K562 (cell line): ENCODE measurements at regions not wholly inside any gene's neighbourhood (a gene's known extent, or its start where the extent isn't known, plus 50 kb on each side); places are given as distances from the start of the nearest gene placed in this dataset.

Experiments used
- ATAC-seq: fragments of 200-7000 bp; cut with Tn5 transposase; 3 replicates; pipeline ENCODE4 v1.9.1; 2020; ENCODE audit warnings: moderate library complexity
- BruUV-seq: library from RNA; stranded (reverse); fragments of 400-500 nt; replicated peaks from 2 replicates; lab custom pipeline; 2021; lab: Mats Ljungman, UMichigan
- CTCF ChIA-PET: fragments of 300-600 bp; formaldehyde crosslinking; extraction: SDS; loops from one replicate; lab custom pipeline; 2021; ENCODE audit warnings: low intra/inter-chr PET ratio; lab: Yijun Ruan, JAX
- POLR2A ChIA-PET: fragments of 300-600, 350-650 bp; sonication (Branson Sonifier 250); formaldehyde crosslinking; extraction: SDS; loops from one replicate; lab custom pipeline; 2021; ENCODE audit warnings: antibody characterized with exemption, inconsistent platforms; lab: Yijun Ruan, JAX
- DNase-seq, 4 experiments: peaks; one replicate each; pipeline versions ENCODE4 v3.0.0 to v3.0.0-alpha.2; 2011 to 2018; ENCODE audit warnings: low spot score in 3 of 4, mixed read lengths in 3 of 4; ENCODE audit errors: extremely low read depth in 1 of 4
- FAIRE-seq: peaks from 2 replicates; lab custom pipeline; 2011; peaks lifted over from hg19 to GRCh38; lab: Jason Lieb, UNC
- H2AFZ ChIP-seq: 2 replicates; pipeline ENCODE4 v1.6.0; 2011; ENCODE audit warnings: low read depth, low read length, control low read depth, inconsistent platforms
- H3K27ac ChIP-seq: fragments of 200-600 bp; 3 replicates; pipeline ENCODE4 v1.8.0; 2011; ENCODE audit warnings: low read depth, mild to moderate bottlenecking, control low read depth, inconsistent platforms, low read length, moderate library complexity, mixed read lengths; ENCODE audit errors: extremely low read depth
- H3K27me3 ChIP-seq, 2 experiments: fragments of 300-600 bp in 1 of 2; 2 replicates in 1 of 2; 3 replicates in 1 of 2; pipeline versions ENCODE4 v1.6.0 to v1.8.0; 2011; ENCODE audit warnings: inconsistent platforms in 2 of 2, low read length in 2 of 2, mild to moderate bottlenecking in 1 of 2, mixed read lengths in 1 of 2, moderate library complexity in 1 of 2; ENCODE audit not compliant: control insufficient read depth in 2 of 2, insufficient read depth in 2 of 2
- H3K36me3 ChIP-seq: fragments of 300-600 bp; 3 replicates; pipeline ENCODE4 v1.8.0; 2011; ENCODE audit warnings: mild to moderate bottlenecking, low read length, inconsistent platforms; ENCODE audit not compliant: control insufficient read depth, insufficient read depth
- H3K4me1 ChIP-seq, 2 experiments: fragments of 200-600 bp in 1 of 2; replicated peaks in 1 of 2; 2 replicates in 1 of 2; 3 replicates in 1 of 2; pipeline versions ENCODE4 v1.5.1 to v1.8.0; 2011; ENCODE audit warnings: inconsistent platforms in 2 of 2, low read length in 2 of 2, mild to moderate bottlenecking in 1 of 2, mixed read lengths in 1 of 2, moderate library complexity in 1 of 2; ENCODE audit not compliant: control insufficient read depth in 2 of 2, insufficient read depth in 2 of 2
- H3K4me2 ChIP-seq: 2 replicates; pipeline ENCODE4 v1.6.1; 2011; ENCODE audit warnings: low read length, control low read depth, inconsistent platforms, mixed read lengths; ENCODE audit not compliant: insufficient read depth
- H3K4me3 ChIP-seq: fragments of 200-600 bp; sonication (generic), shearing (Covaris generic); 2 replicates; pipeline ENCODE4 v1.5.1; 2016; ENCODE audit warnings: control low read depth, inconsistent platforms
- H3K79me2 ChIP-seq: fragments of 200-600 bp; 3 replicates; pipeline ENCODE4 v1.8.0; 2011; ENCODE audit warnings: low read length, inconsistent platforms; ENCODE audit not compliant: control insufficient read depth, insufficient read depth
- H3K9ac ChIP-seq, 2 experiments: 2 replicates each; pipeline versions ENCODE4 v1.6.0 to v1.6.1; 2011; ENCODE audit warnings: low read depth in 2 of 2, low read length in 2 of 2, control low read depth in 1 of 2, inconsistent platforms in 1 of 2, mild to moderate bottlenecking in 1 of 2, mixed read lengths in 1 of 2; ENCODE audit not compliant: insufficient read depth in 1 of 2
- H3K9me1 ChIP-seq: one replicate; pipeline ENCODE4 v1.6.0; 2011; ENCODE audit warnings: inconsistent platforms, mild to moderate bottlenecking, low read length, moderate library complexity; ENCODE audit not compliant: control insufficient read depth, insufficient read depth
- H3K9me3 ChIP-seq: replicated peaks from 2 replicates; pipeline ENCODE4 v1.5.1; 2011; ENCODE audit warnings: low read depth, low read length, inconsistent platforms; ENCODE audit not compliant: control insufficient read depth, insufficient read depth
- H4K20me1 ChIP-seq: replicated peaks from 2 replicates; pipeline ENCODE4 v1.6.1; 2011; ENCODE audit warnings: low read length, inconsistent platforms, mixed read lengths; ENCODE audit not compliant: control insufficient read depth, insufficient read depth
- BRF2 ChIP-seq: IDR thresholded peaks from 3 replicates; pipeline ENCODE4 v1.6.1; 2011; ENCODE audit warnings: borderline replicate concordance, mild to moderate bottlenecking; ENCODE audit not compliant: insufficient read length, insufficient read depth
- CBX1 ChIP-seq: sonication (generic); IDR thresholded peaks from 2 replicates; pipeline ENCODE4 v1.6.1; 2016; ENCODE audit warnings: antibody characterized with exemption, low read depth, mild to moderate bottlenecking
- FOXJ3 ChIP-seq: sonication (generic); formaldehyde crosslinking; IDR thresholded peaks from 2 replicates; pipeline ENCODE4 v1.4.0; 2020; ENCODE audit warnings: mild to moderate bottlenecking, missing genetic modification reagents
- HNRNPH1 ChIP-seq: fragments of 200-400 bp; formaldehyde crosslinking; optimal IDR thresholded peaks from 2 replicates; pipeline ENCODE3; 2017; ENCODE audit warnings: low read depth, mild to moderate bottlenecking, low read length, moderate library complexity
- NR1H2 ChIP-seq: sonication (generic); formaldehyde crosslinking; IDR thresholded peaks from 2 replicates; pipeline ENCODE4 v1.4.0; 2020; ENCODE audit warnings: mild to moderate bottlenecking, missing genetic modification reagents
- PURB ChIP-seq: sonication (generic); formaldehyde crosslinking; IDR thresholded peaks from 2 replicates; pipeline ENCODE4 v1.9.0; 2021; ENCODE audit warnings: low read depth, mild to moderate bottlenecking, missing genetic modification reagents
- RBM34 ChIP-seq: fragments of 200-400 bp; formaldehyde crosslinking; IDR thresholded peaks from 2 replicates; pipeline ENCODE4 v1.6.1; 2018; ENCODE audit warnings: low read length, borderline replicate concordance; ENCODE audit not compliant: insufficient read depth
- STAT5B ChIP-seq: fragments of 250-450 bp; sonication (Bioruptor Pico); IDR thresholded peaks from 2 replicates; pipeline ENCODE4 v1.8.0; 2021; ENCODE audit warnings: mild to moderate bottlenecking, inconsistent platforms
- STAT6 ChIP-seq: sonication (generic); formaldehyde crosslinking; IDR thresholded peaks from 2 replicates; pipeline ENCODE4 v1.8.1; 2023; ENCODE audit warnings: mild to moderate bottlenecking, missing genetic modification reagents
- TEAD4 ChIP-seq, 2 experiments: sonication (generic) in 1 of 2; formaldehyde crosslinking in 1 of 2; IDR thresholded peaks; 2 replicates each; pipeline versions ENCODE4 v1.6.1 to v1.8.0; 2012 to 2022; ENCODE audit warnings: borderline replicate concordance in 1 of 2, inconsistent platforms in 1 of 2, low read length in 1 of 2, mild to moderate bottlenecking in 1 of 2, missing genetic modification reagents in 1 of 2
- WGBS: fragments of 100-300 bp; shearing (Covaris generic); methylation state at CpG from one replicate; pipeline ENCODE4 v1.1.6; 2016; ENCODE audit warnings: low coverage, mixed read lengths; ENCODE audit not compliant: insufficient coverage; ENCODE audit errors: missing lambda C conversion rate; 5-methylcytosine and 5-hydroxymethylcytosine counted together
- in situ Hi-C: fragments of 300-500 bp; cut with MboI; formaldehyde crosslinking; loops from 4 replicates; pipeline ENCODE4 v1.15.0; 2018; ENCODE audit warnings: inconsistent platforms, mixed read lengths
- intact Hi-C: fragments of 100-400 bp; cut with micrococcal nuclease; formaldehyde crosslinking; loops from 2 replicates; pipeline ENCODE4 v1.14.2; 2022
- TF ChIP-seq, protein P1 (sequence below): fragments of 450-650 bp; conservative IDR thresholded peaks from 2 replicates; pipeline ENCODE4 v1.6.1; 2016; ENCODE audit warnings: missing genetic modification characterization, low read depth, mild to moderate bottlenecking, missing compliant biosample characterization, moderate library complexity

DNA sequence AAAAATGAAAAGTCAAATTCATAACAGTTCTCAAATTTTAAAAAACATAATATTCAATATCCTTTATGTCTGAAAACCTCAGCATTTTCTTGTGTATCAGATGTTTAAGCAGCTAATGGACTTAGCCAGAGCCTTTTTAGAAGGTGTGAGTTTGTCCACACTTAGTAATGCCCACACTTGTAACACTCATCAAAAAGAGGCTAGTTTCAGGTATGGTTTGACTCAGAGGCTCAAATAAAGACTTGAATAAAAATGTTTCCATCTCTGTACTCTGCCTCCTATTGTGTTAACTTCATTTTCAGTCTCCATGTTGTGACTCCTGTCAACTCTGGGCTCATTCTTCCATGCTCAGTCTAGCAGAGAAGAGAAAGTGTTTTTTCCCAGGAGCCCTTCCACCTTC lies 311.6 kb downstream of the IRS1 start:
- POLR2A ChIA-PET, result no interaction called here
- DNase-seq, result no peak
- no peaks in the 10 kb centered on the region for H3K9me1 ChIP-seq
- H3K9ac ChIP-seq, result no peak overlapping the region
- H3K27me3 ChIP-seq, result no peaks in the 10 kb centered on the region
- no peak for FAIRE-seq
- no peaks in the 10 kb centered on the region for H3K79me2 ChIP-seq
- TF ChIP-seq, protein P1, sequence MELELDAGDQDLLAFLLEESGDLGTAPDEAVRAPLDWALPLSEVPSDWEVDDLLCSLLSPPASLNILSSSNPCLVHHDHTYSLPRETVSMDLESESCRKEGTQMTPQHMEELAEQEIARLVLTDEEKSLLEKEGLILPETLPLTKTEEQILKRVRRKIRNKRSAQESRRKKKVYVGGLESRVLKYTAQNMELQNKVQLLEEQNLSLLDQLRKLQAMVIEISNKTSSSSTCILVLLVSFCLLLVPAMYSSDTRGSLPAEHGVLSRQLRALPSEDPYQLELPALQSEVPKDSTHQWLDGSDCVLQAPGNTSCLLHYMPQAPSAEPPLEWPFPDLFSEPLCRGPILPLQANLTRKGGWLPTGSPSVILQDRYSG (tag), result no peak
- no peak for TF ChIP-seq FOXJ3 (CRISPR knock-in tag)
- no TSS peak for BruUV-seq
- no peaks in the 10 kb centered on the region for H3K9me3 ChIP-seq
- no peak overlapping the region for H3K27ac ChIP-seq
- H3K36me3 ChIP-seq, result no peaks in the 10 kb centered on the region
- no peak for ATAC-seq
- no peaks in the 10 kb centered on the region for H4K20me1 ChIP-seq
- in situ Hi-C loops (no loop called here), intact Hi-C loops (no loop called here)
- H3K4me2 ChIP-seq, result no peak overlapping the region
- H3K4me3 ChIP-seq, result no peak overlapping the region
- CTCF ChIA-PET, result no interaction called here
- H2AFZ ChIP-seq, result no peak overlapping the region
- no peaks in the 10 kb centered on the region for H3K4me1 ChIP-seq

DNA sequence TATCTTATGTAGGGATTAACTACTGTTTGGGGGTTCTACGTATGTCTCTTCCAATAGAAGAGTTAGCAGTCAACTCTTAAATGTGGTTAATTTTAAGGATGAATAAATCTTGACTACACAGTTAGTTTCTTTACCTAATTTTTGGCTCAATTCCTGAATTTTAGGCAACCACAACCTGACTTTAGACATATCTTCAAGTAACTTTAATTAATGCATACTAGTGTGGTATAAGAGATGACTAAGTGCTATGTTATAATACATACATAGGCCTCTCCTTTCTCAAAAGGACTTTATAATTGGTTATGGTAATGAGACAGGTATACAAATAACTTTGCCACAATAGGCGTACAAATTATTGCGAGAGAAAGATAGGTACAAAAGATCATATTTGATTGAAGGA lies 312.0 kb downstream of the IRS1 start:
- no peaks in the 10 kb centered on the region for H3K27me3 ChIP-seq
- POLR2A ChIA-PET, result no interaction called here
- no peaks in the 10 kb centered on the region for H3K79me2 ChIP-seq
- no peak overlapping the region for H2AFZ ChIP-seq
- DNase-seq, result no peak
- WGBS, result 0% methylated on average over 3 of the region's 3 CpGs
- H3K36me3 ChIP-seq, result no peaks in the 10 kb centered on the region
- H3K9me1 ChIP-seq, result no peaks in the 10 kb centered on the region
- no TSS peak for BruUV-seq
- no peaks in the 10 kb centered on the region for H3K4me1 ChIP-seq
- no peak overlapping the region for H3K4me3 ChIP-seq
- no peak for FAIRE-seq
- no peak overlapping the region for H3K4me2 ChIP-seq
- H3K9ac ChIP-seq, result no peak overlapping the region
- ATAC-seq, result no peak
- no peaks in the 10 kb centered on the region for H3K9me3 ChIP-seq
- intact Hi-C loops (no loop called here), in situ Hi-C loops (no loop called here)
- H4K20me1 ChIP-seq, result no peaks in the 10 kb centered on the region
- no peak overlapping the region for H3K27ac ChIP-seq
- CTCF ChIA-PET, result no interaction called here
- TF ChIP-seq STAT5B (CRISPR knock-in tag) (no peak), PURB (CRISPR knock-in tag) (no peak), CBX1 (no peak), STAT6 (CRISPR knock-in tag) (no peak), TEAD4 (IDR thresholded peaks at IDR 0.05; ENCODE audit: low read length) (no peak), TEAD4 (CRISPR knock-in tag; IDR thresholded peaks at IDR 0.05; ENCODE audit: borderline replicate concordance) (no peak), HNRNPH1 (no peak), BRF2 (no peak), RBM34 (no peak), NR1H2 (CRISPR knock-in tag) (no peak)
